OCI-LY1 (cell line): ENCODE measurements at regions not wholly inside any gene's neighbourhood (a gene's known extent, or its start where the extent isn't known, plus 50 kb on each side); places are given as distances from the start of the nearest gene placed in this dataset.

ENCODE experiments used
- EZH2 ChIP-seq: fragments of 200-600 bp; sonication (generic), shearing (Covaris generic); IDR thresholded peaks from 2 replicates; pipeline ENCODE4 v1.8.0; 2017; ENCODE audit warnings: borderline replicate concordance, mixed run types, mild to moderate bottlenecking, antibody characterized with exemption, low read length, moderate library complexity, mixed read lengths
- TF ChIP-seq, protein P1 (sequence below): fragments of 200-600 bp; sonication (generic), shearing (Covaris generic); IDR thresholded peaks from 2 replicates; pipeline ENCODE4 v1.5.1; 2017; ENCODE audit warnings: mild to moderate bottlenecking, antibody characterized with exemption, low read length, moderate library complexity, mixed read lengths

DNA sequence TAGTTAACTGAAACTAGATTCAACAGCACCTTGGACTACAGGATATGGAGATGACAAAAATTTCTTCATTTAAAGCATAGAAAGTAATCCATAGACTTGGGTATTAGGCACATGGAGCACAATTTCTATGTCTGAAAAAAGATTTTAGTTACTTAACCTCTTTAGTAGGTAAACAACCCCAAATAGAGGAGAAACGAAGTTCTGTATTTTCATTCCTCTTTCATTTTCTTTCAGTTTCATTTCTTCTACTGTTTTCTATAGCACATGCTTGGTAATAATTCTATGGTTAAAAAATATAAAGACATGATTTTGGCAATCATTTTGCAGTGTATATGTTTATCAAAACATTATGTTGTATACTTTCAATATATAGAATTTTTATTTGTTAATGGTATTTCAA lies 99.5 kb downstream of the CASP12 start:
- TF ChIP-seq, protein P1, sequence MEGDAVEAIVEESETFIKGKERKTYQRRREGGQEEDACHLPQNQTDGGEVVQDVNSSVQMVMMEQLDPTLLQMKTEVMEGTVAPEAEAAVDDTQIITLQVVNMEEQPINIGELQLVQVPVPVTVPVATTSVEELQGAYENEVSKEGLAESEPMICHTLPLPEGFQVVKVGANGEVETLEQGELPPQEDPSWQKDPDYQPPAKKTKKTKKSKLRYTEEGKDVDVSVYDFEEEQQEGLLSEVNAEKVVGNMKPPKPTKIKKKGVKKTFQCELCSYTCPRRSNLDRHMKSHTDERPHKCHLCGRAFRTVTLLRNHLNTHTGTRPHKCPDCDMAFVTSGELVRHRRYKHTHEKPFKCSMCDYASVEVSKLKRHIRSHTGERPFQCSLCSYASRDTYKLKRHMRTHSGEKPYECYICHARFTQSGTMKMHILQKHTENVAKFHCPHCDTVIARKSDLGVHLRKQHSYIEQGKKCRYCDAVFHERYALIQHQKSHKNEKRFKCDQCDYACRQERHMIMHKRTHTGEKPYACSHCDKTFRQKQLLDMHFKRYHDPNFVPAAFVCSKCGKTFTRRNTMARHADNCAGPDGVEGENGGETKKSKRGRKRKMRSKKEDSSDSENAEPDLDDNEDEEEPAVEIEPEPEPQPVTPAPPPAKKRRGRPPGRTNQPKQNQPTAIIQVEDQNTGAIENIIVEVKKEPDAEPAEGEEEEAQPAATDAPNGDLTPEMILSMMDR, result no peak
- no peak for TF ChIP-seq EZH2
